K562 (cell line): ENCODE measurements at regions not wholly inside any gene's neighbourhood (a gene's known extent, or its start where the extent isn't known, plus 50 kb on each side); places are given as distances from the start of the nearest gene placed in this dataset.

ENCODE experiments used
- FOXO4 ChIP-seq: fragments of 450-650 bp; formaldehyde crosslinking; IDR thresholded peaks from 2 replicates; pipeline ENCODE4 v1.4.0; 2020; ENCODE audit warnings: mild to moderate bottlenecking, moderate library complexity
- PML ChIP-seq: IDR thresholded peaks from 2 replicates; pipeline ENCODE4 v1.6.1; 2012; ENCODE audit warnings: low read length, inconsistent platforms
- PRDM10 ChIP-seq: fragments of 450-650 bp; IDR thresholded peaks from 2 replicates; pipeline ENCODE4 v1.6.1; 2018; ENCODE audit not compliant: partially characterized antibody
- RAD21 ChIP-seq, 2 experiments: fragments of 250-450 bp in 1 of 2; fragments of 450-650 bp in 1 of 2; sonication (Bioruptor Pico) in 1 of 2; formaldehyde crosslinking in 1 of 2; IDR thresholded peaks in 1 of 2; conservative IDR thresholded peaks in 1 of 2; 2 replicates each; pipeline versions ENCODE4 v1.4.0 to v1.8.0; 2020 to 2022; ENCODE audit warnings: mild to moderate bottlenecking in 2 of 2, moderate library complexity in 1 of 2
- TAF9B ChIP-seq: fragments of 450-650 bp; IDR thresholded peaks from 2 replicates; pipeline ENCODE4 v1.6.1; 2018; ENCODE audit warnings: mild to moderate bottlenecking; ENCODE audit not compliant: partially characterized antibody
- XRCC5 ChIP-seq: fragments of 200-400 bp; formaldehyde crosslinking; IDR thresholded peaks from 2 replicates; pipeline ENCODE4 v1.6.1; 2017; ENCODE audit warnings: low read depth, mild to moderate bottlenecking, low read length
- ZKSCAN3 ChIP-seq: fragments of 250-450 bp; sonication (Bioruptor Pico); IDR thresholded peaks from 2 replicates; pipeline ENCODE4 v1.4.0; 2020
- TF ChIP-seq, protein P1 (sequence below): sonication (generic); formaldehyde crosslinking; IDR thresholded peaks from 2 replicates; pipeline ENCODE4 v1.8.1; 2022; ENCODE audit warnings: missing genetic modification reagents
- TF ChIP-seq, protein P2 (sequence below): sonication (generic); formaldehyde crosslinking; IDR thresholded peaks from 2 replicates; pipeline ENCODE4 v1.8.0; 2022; ENCODE audit warnings: mild to moderate bottlenecking, missing genetic modification reagents

DNA sequence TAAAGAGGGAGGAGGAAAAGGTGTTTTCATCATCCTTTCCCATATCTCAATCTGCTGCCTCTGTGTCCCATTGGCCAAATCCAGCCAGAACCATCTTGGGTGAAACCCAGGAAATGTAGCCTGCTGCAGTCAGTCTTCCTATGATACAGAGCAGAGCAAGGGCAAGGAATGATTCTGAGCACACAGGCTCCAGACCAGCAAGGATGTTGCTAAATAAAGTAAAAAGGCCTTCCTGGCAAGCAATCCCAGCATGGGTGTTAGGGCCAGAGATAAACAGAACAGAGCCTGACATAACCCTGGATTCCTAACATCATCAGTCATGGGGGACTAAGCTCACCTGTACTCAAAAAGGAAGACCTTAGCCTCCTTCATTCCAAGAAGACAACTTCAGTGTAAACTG is 90.7 kb upstream of the AGTR1 start (continued):
- TF ChIP-seq FOXO4 (CRISPR knock-in tag) (no peak), RAD21 (CRISPR knock-in tag; conservative IDR thresholded peaks at IDR 0.05 in 1 of 2, IDR thresholded peaks at IDR 0.05 in 1 of 2) (no peak), ZKSCAN3 (CRISPR knock-in tag) (no peak), PML (no peak), XRCC5 (no peak), PRDM10 (no peak), TAF9B (no peak)
- TF ChIP-seq, protein P1, sequence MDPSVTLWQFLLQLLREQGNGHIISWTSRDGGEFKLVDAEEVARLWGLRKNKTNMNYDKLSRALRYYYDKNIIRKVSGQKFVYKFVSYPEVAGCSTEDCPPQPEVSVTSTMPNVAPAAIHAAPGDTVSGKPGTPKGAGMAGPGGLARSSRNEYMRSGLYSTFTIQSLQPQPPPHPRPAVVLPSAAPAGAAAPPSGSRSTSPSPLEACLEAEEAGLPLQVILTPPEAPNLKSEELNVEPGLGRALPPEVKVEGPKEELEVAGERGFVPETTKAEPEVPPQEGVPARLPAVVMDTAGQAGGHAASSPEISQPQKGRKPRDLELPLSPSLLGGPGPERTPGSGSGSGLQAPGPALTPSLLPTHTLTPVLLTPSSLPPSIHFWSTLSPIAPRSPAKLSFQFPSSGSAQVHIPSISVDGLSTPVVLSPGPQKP (CRISPR knock-in tag): no peak
- TF ChIP-seq, protein P2, sequence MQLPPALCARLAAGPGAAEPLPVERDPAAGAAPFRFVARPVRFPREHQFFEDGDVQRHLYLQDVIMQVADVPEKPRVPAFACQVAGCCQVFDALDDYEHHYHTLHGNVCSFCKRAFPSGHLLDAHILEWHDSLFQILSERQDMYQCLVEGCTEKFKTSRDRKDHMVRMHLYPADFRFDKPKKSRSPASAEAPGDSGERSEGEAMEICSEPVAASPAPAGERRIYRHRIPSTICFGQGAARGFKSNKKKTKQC (CRISPR knock-in tag): no peak
- TF ChIP-seq, all 486 proteins: peak for 0
